Bronchial epithelial cell (primary cell): ENCODE measurements at regions not wholly inside any gene's neighbourhood (a gene's known extent, or its start where the extent isn't known, plus 50 kb on each side); places are given as distances from the start of the nearest gene placed in this dataset.
"Not testable (repeated sequence)": the region's sequence is repeated elsewhere in the genome, so short reads cannot be mapped to it uniquely, and the experiment has no call there.

Experiments used
- DNase-seq: peaks from one replicate; pipeline ENCODE4 v3.0.0-alpha.2; 2010; ENCODE audit warnings: low read depth
- FAIRE-seq: peaks from 2 replicates; lab custom pipeline; 2011; peaks lifted over from hg19 to GRCh38; lab: Jason Lieb, UNC
- H3K27me3 ChIP-seq: 2 replicates; pipeline ENCODE4 v1.5.1; 2011; ENCODE audit warnings: low read length; ENCODE audit not compliant: control insufficient read depth, insufficient read depth
- H3K36me3 ChIP-seq: 2 replicates; pipeline ENCODE4 v1.5.1; 2011; ENCODE audit warnings: low read length; ENCODE audit not compliant: control insufficient read depth, insufficient read depth
- H3K4me3 ChIP-seq: 2 replicates; pipeline ENCODE4 v1.5.1; 2011; ENCODE audit warnings: mild to moderate bottlenecking, low read depth, low read length, control low read depth
- CTCF ChIP-seq: IDR thresholded peaks from 2 replicates; pipeline ENCODE4 v1.5.1; 2011; ENCODE audit warnings: mild to moderate bottlenecking, moderate library complexity, low read length, control low read depth, inconsistent platforms; ENCODE audit not compliant: insufficient read depth, severe bottlenecking

- Histone ChIP-seq H3K27me3 (no peaks in the 10 kb centered on the region), H3K36me3 (no peaks in the 10 kb centered on the region), H3K4me3 (no peak overlapping the region)
- no peak for FAIRE-seq
- DNase-seq, result no peak
- TF ChIP-seq CTCF, result no peak
Measured at GRCh38 chr7:145729691-145730090, 386.9 kb upstream of the CNTNAP2 start.

GRCh38 chr7:145718129-145718528 lies 398.5 kb upstream of the CNTNAP2 start:
- Histone ChIP-seq H3K27me3 (no peaks in the 10 kb centered on the region), H3K4me3 (no peak overlapping the region), H3K36me3 (no peaks in the 10 kb centered on the region)
- DNase-seq (no peak), FAIRE-seq (peak; percentile 70)
- no peak for TF ChIP-seq CTCF

- DNase-seq, result no peak
- TF ChIP-seq CTCF, result no peak
- no peak for FAIRE-seq
- H3K4me3 ChIP-seq, result no peak overlapping the region
- no peaks in the 10 kb centered on the region for H3K36me3 ChIP-seq
- H3K27me3 ChIP-seq, result no peaks in the 10 kb centered on the region
Measured at GRCh38 chr7:145700488-145700887, 416.1 kb upstream of the CNTNAP2 start.

- H3K27me3 ChIP-seq, result no peaks in the 10 kb centered on the region
- TF ChIP-seq CTCF, result no peak
- FAIRE-seq (no peak), DNase-seq (peak; percentile 10)
- H3K36me3 ChIP-seq, result no peaks in the 10 kb centered on the region
- no peak overlapping the region for H3K4me3 ChIP-seq
Measured at GRCh38 chr7:145698526-145699262, 417.9 kb upstream of the CNTNAP2 start.

GRCh38 chr7:145697412-145698107 lies 419.0 kb upstream of the CNTNAP2 start:
- H3K4me3 ChIP-seq, DNase-seq, FAIRE-seq, H3K27me3 ChIP-seq, H3K36me3 ChIP-seq: not testable (repeated sequence)

GRCh38 chr7:145696071-145696470 lies 420.5 kb upstream of the CNTNAP2 start:
- FAIRE-seq (no peak), DNase-seq (no peak)
- H3K27me3 ChIP-seq, result no peaks in the 10 kb centered on the region
- TF ChIP-seq CTCF, result no peak
- H3K36me3 ChIP-seq, result no peaks in the 10 kb centered on the region
- H3K4me3 ChIP-seq, result no peak overlapping the region
